ENCODE measurements at regions not wholly inside any gene's neighbourhood (a gene's known extent, or its start where the extent isn't known, plus 50 kb on each side); places are given as distances from the start of the nearest gene placed in this dataset.

- TF ChIP-seq CREB5 (CRISPR knock-in tag; IDR thresholded peaks at IDR 0.05; ENCODE audit: low read depth): no peak
- TF ChIP-seq RARB (CRISPR knock-in tag; IDR thresholded peaks at IDR 0.05): no peak
- TF ChIP-seq, protein P1, sequence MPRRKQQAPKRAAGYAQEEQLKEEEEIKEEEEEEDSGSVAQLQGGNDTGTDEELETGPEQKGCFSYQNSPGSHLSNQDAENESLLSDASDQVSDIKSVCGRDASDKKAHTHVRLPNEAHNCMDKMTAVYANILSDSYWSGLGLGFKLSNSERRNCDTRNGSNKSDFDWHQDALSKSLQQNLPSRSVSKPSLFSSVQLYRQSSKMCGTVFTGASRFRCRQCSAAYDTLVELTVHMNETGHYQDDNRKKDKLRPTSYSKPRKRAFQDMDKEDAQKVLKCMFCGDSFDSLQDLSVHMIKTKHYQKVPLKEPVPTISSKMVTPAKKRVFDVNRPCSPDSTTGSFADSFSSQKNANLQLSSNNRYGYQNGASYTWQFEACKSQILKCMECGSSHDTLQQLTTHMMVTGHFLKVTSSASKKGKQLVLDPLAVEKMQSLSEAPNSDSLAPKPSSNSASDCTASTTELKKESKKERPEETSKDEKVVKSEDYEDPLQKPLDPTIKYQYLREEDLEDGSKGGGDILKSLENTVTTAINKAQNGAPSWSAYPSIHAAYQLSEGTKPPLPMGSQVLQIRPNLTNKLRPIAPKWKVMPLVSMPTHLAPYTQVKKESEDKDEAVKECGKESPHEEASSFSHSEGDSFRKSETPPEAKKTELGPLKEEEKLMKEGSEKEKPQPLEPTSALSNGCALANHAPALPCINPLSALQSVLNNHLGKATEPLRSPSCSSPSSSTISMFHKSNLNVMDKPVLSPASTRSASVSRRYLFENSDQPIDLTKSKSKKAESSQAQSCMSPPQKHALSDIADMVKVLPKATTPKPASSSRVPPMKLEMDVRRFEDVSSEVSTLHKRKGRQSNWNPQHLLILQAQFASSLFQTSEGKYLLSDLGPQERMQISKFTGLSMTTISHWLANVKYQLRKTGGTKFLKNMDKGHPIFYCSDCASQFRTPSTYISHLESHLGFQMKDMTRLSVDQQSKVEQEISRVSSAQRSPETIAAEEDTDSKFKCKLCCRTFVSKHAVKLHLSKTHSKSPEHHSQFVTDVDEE (CRISPR knock-in tag; IDR thresholded peaks at IDR 0.05): no peak
- TF ChIP-seq ARNTL (CRISPR knock-in tag; IDR thresholded peaks at IDR 0.05; ENCODE audit: borderline replicate concordance, low read depth): no peak
- no peak for TF ChIP-seq CSRNP3 (CRISPR knock-in tag; IDR thresholded peaks at IDR 0.05)
- no peak for TF ChIP-seq PATZ1 (CRISPR knock-in tag; IDR thresholded peaks at IDR 0.05; ENCODE audit: borderline replicate concordance)
- TF ChIP-seq ZFP3 (CRISPR knock-in tag; IDR thresholded peaks at IDR 0.05): no peak
- no peak for TF ChIP-seq SNAI2 (CRISPR knock-in tag; IDR thresholded peaks at IDR 0.05)
These were observed 151.6 kb upstream of the NAV2 start for GRCh38 chr11:19561011-19561410.
